GM12878 (cell line): ENCODE measurements at regions not wholly inside any gene's neighbourhood (a gene's known extent, or its start where the extent isn't known, plus 50 kb on each side); places are given as distances from the start of the nearest gene placed in this dataset.

ENCODE experiments used
- ATAC-seq: fragments of 200-7000 bp; cut with Tn5 transposase; 3 replicates; pipeline ENCODE4 v1.9.1; 2020; ENCODE audit warnings: mild to moderate bottlenecking, moderate library complexity
- BruUV-seq: library from RNA; stranded (reverse); fragments of 400-500 nt; replicated peaks from 2 replicates; lab custom pipeline; 2021; lab: Mats Ljungman, UMichigan
- CTCF ChIA-PET: fragments of 300-600 bp; sonication (Branson Sonifier 250); formaldehyde crosslinking; extraction: SDS; loops from one replicate; lab custom pipeline; 2021; ENCODE audit warnings: inconsistent platforms; lab: Yijun Ruan, JAX
- POLR2A ChIA-PET: fragments of 350-600 bp; formaldehyde crosslinking; extraction: SDS; loops from one replicate; lab custom pipeline; 2021; ENCODE audit warnings: inconsistent platforms; lab: Charles Lee
- RAD21 ChIA-PET: fragments of 300-600 bp; sonication (Branson Sonifier 250); formaldehyde crosslinking; loops from one replicate; lab custom pipeline; 2023; ENCODE audit warnings: antibody characterized with exemption; ENCODE audit not compliant: unreplicated experiment; lab: Charles Lee
- SMC1A ChIA-PET: fragments of 300-600 bp; sonication (Branson Sonifier 250); formaldehyde crosslinking; loops from one replicate; lab custom pipeline; 2023; ENCODE audit not compliant: unreplicated experiment, uncharacterized antibody; lab: Charles Lee
- DNase-seq: peaks from one replicate; pipeline ENCODE4 v3.0.0-alpha.2; 2011; ENCODE audit warnings: low read depth, low spot score
- FAIRE-seq: peaks from 3 replicates; lab custom pipeline; 2011; peaks lifted over from hg19 to GRCh38; lab: Jason Lieb, UNC
- H2AFZ ChIP-seq: 2 replicates; pipeline ENCODE4 v1.6.0; 2011; ENCODE audit warnings: low read depth, low read length, control low read depth; ENCODE audit not compliant: control insufficient read depth
- H3K27ac ChIP-seq: 2 replicates; pipeline ENCODE4 v1.5.1; 2011; ENCODE audit warnings: control low read depth; ENCODE audit not compliant: control insufficient read depth, insufficient read depth
- H3K27me3 ChIP-seq, 2 experiments: replicated peaks in 1 of 2; 2 replicates each; pipeline versions ENCODE4 v1.6.0 to v1.6.1; 2011; ENCODE audit warnings: low read length in 1 of 2; ENCODE audit not compliant: control insufficient read depth in 2 of 2, insufficient read depth in 2 of 2
- H3K36me3 ChIP-seq, 2 experiments: 2 replicates each; pipeline ENCODE4 v1.5.1; 2011; ENCODE audit warnings: low read length in 1 of 2; ENCODE audit not compliant: control insufficient read depth in 2 of 2, insufficient read depth in 2 of 2
- H3K4me1 ChIP-seq: 2 replicates; pipeline ENCODE4 v1.6.1; 2011; ENCODE audit warnings: mild to moderate bottlenecking, low read length, moderate library complexity, mixed read lengths; ENCODE audit not compliant: control insufficient read depth, insufficient read depth
- H3K4me2 ChIP-seq: 2 replicates; pipeline ENCODE4 v1.6.0; 2011; ENCODE audit warnings: control low read depth; ENCODE audit not compliant: control insufficient read depth, insufficient read depth
- H3K4me3 ChIP-seq: fragments of 200-600 bp; sonication (generic); 2 replicates; pipeline ENCODE4 v1.5.1; 2016
- H3K79me2 ChIP-seq: 2 replicates; pipeline ENCODE4 v1.6.0; 2011; ENCODE audit warnings: low read length; ENCODE audit not compliant: control insufficient read depth, insufficient read depth
- H3K9ac ChIP-seq: 2 replicates; pipeline ENCODE4 v1.8.0; 2011; ENCODE audit warnings: low read length, control low read depth, mixed read lengths; ENCODE audit not compliant: control insufficient read depth, insufficient read depth
- H3K9me3 ChIP-seq: replicated peaks from 3 replicates; pipeline ENCODE4 v1.5.1; 2011; ENCODE audit warnings: mild to moderate bottlenecking, low read length; ENCODE audit not compliant: control insufficient read depth, insufficient read depth
- H4K20me1 ChIP-seq: 2 replicates; pipeline ENCODE4 v1.6.0; 2011; ENCODE audit not compliant: control insufficient read depth, insufficient read depth
- FOXK2 ChIP-seq: fragments of 450-650 bp; IDR thresholded peaks from 2 replicates; pipeline ENCODE4 v1.6.1; 2017; ENCODE audit warnings: mild to moderate bottlenecking, moderate library complexity
- GATAD2B ChIP-seq: fragments of 450-650 bp; conservative IDR thresholded peaks from 2 replicates; pipeline ENCODE4 v1.6.1; 2017; ENCODE audit warnings: low read depth, mild to moderate bottlenecking, moderate library complexity
- PAX5 ChIP-seq: IDR thresholded peaks from 2 replicates; pipeline ENCODE4 v1.6.1; 2011; ENCODE audit warnings: low read depth, low read length, borderline replicate concordance
- SREBF1 ChIP-seq: IDR thresholded peaks from 2 replicates; pipeline ENCODE4 v1.6.1; 2012; ENCODE audit warnings: mild to moderate bottlenecking, low read length
- STAT1 ChIP-seq: fragments of 450-650 bp; conservative IDR thresholded peaks from 2 replicates; pipeline ENCODE4 v1.6.1; 2014; ENCODE audit warnings: antibody characterized with exemption, mild to moderate bottlenecking
- ZZZ3 ChIP-seq: IDR thresholded peaks from 2 replicates; pipeline ENCODE4 v1.6.1; 2011; ENCODE audit warnings: low read depth; ENCODE audit not compliant: control insufficient read depth, insufficient read length
- WGBS: methylation state at CpG from one replicate; pipeline ENCODE4 v1.1.6; 2016; ENCODE audit warnings: low lambda C conversion rate; ENCODE audit not compliant: insufficient replicate concordance, insufficient coverage; ENCODE audit errors: missing lambda C conversion rate; 5-methylcytosine and 5-hydroxymethylcytosine counted together
- in situ Hi-C: fragments of 300-500 bp; cut with MboI; formaldehyde crosslinking; loops from 9 replicates; pipeline ENCODE4 v1.14.3; 2018; ENCODE audit warnings: mixed read lengths
- intact Hi-C: fragments of 100-400 bp; cut with micrococcal nuclease; formaldehyde crosslinking; loops from one replicate; pipeline ENCODE4 v1.14.2; 2022; ENCODE audit not compliant: unreplicated experiment
- TF ChIP-seq, protein P1 (sequence below): fragments of 450-650 bp; IDR thresholded peaks from 2 replicates; pipeline ENCODE4 v1.6.1; 2014; ENCODE audit warnings: mild to moderate bottlenecking
- TF ChIP-seq, protein P2 (sequence below): fragments of 450-650 bp; IDR thresholded peaks from 2 replicates; pipeline ENCODE4 v1.6.1; 2017; ENCODE audit warnings: mild to moderate bottlenecking, moderate library complexity
- TF ChIP-seq, protein P3 (sequence below): IDR thresholded peaks from 2 replicates; pipeline ENCODE4 v1.6.1; 2011; ENCODE audit warnings: borderline replicate concordance, low read depth, mild to moderate bottlenecking, moderate library complexity, low read length; ENCODE audit not compliant: insufficient read depth, poor library complexity, severe bottlenecking
- TF ChIP-seq, protein P4 (sequence below): fragments of 450-650 bp; IDR thresholded peaks from 2 replicates; pipeline ENCODE4 v1.6.1; 2018; ENCODE audit warnings: mild to moderate bottlenecking, low read depth, moderate library complexity; ENCODE audit not compliant: partially characterized antibody
- TF ChIP-seq, protein P5 (sequence below): fragments of 450-650 bp; IDR thresholded peaks from 2 replicates; pipeline ENCODE4 v1.6.1; 2017; ENCODE audit warnings: antibody characterized with exemption, mild to moderate bottlenecking, moderate library complexity

DNA sequence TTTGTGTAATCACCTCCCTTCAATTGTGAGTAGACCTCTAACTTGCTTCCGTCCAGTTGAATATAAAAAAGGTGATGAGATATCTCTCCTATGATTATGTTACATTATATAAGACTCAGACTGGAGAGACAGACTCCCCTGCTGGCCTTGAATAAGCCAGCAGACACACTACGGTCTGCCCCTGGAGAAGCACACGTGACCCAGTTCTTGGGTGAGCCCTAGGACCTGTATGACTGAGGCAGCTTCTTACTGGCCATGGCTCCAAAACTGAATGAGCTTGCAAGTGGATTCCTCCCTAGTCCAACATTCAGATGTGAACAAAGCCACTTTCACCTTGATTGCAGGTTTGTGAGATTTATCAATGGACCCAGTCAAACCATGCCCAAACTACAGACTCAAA, 427.9 kb upstream of the DCN start:
- CTCF ChIA-PET = interaction anchor here (1.5 kb wide), 1 partner anchor 31 kb away, joined by 3 read pairs; no protein-coding TSS in a partner anchor
- in situ Hi-C loops = no loop called here
- H3K79me2 ChIP-seq = no peaks in the 10 kb centered on the region
- no peak overlapping the region for H3K4me2 ChIP-seq
- no peaks in the 10 kb centered on the region for H3K27me3 ChIP-seq
- no TSS peak for BruUV-seq
- H3K36me3 ChIP-seq = no peaks in the 10 kb centered on the region
- no peaks in the 10 kb centered on the region for H3K9me3 ChIP-seq
- FAIRE-seq (no peak), DNase-seq (no peak)
- no peak overlapping the region for H3K27ac ChIP-seq
- TF ChIP-seq GATAD2B (no peak), SREBF1 (no peak), PAX5 (no peak), FOXK2 (no peak), STAT1 (no peak), ZZZ3 (no peak)
- TF ChIP-seq, protein P1, sequence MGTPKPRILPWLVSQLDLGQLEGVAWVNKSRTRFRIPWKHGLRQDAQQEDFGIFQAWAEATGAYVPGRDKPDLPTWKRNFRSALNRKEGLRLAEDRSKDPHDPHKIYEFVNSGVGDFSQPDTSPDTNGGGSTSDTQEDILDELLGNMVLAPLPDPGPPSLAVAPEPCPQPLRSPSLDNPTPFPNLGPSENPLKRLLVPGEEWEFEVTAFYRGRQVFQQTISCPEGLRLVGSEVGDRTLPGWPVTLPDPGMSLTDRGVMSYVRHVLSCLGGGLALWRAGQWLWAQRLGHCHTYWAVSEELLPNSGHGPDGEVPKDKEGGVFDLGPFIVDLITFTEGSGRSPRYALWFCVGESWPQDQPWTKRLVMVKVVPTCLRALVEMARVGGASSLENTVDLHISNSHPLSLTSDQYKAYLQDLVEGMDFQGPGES = no peak
- TF ChIP-seq, protein P2, sequence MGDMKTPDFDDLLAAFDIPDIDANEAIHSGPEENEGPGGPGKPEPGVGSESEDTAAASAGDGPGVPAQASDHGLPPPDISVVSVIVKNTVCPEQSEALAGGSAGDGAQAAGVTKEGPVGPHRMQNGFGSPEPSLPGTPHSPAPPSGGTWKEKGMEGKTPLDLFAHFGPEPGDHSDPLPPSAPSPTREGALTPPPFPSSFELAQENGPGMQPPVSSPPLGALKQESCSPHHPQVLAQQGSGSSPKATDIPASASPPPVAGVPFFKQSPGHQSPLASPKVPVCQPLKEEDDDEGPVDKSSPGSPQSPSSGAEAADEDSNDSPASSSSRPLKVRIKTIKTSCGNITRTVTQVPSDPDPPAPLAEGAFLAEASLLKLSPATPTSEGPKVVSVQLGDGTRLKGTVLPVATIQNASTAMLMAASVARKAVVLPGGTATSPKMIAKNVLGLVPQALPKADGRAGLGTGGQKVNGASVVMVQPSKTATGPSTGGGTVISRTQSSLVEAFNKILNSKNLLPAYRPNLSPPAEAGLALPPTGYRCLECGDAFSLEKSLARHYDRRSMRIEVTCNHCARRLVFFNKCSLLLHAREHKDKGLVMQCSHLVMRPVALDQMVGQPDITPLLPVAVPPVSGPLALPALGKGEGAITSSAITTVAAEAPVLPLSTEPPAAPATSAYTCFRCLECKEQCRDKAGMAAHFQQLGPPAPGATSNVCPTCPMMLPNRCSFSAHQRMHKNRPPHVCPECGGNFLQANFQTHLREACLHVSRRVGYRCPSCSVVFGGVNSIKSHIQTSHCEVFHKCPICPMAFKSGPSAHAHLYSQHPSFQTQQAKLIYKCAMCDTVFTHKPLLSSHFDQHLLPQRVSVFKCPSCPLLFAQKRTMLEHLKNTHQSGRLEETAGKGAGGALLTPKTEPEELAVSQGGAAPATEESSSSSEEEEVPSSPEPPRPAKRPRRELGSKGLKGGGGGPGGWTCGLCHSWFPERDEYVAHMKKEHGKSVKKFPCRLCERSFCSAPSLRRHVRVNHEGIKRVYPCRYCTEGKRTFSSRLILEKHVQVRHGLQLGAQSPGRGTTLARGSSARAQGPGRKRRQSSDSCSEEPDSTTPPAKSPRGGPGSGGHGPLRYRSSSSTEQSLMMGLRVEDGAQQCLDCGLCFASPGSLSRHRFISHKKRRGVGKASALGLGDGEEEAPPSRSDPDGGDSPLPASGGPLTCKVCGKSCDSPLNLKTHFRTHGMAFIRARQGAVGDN = no peak
- TF ChIP-seq, protein P3, sequence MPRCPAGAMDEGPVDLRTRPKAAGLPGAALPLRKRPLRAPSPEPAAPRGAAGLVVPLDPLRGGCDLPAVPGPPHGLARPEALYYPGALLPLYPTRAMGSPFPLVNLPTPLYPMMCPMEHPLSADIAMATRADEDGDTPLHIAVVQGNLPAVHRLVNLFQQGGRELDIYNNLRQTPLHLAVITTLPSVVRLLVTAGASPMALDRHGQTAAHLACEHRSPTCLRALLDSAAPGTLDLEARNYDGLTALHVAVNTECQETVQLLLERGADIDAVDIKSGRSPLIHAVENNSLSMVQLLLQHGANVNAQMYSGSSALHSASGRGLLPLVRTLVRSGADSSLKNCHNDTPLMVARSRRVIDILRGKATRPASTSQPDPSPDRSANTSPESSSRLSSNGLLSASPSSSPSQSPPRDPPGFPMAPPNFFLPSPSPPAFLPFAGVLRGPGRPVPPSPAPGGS = no peak
- TF ChIP-seq, protein P4, sequence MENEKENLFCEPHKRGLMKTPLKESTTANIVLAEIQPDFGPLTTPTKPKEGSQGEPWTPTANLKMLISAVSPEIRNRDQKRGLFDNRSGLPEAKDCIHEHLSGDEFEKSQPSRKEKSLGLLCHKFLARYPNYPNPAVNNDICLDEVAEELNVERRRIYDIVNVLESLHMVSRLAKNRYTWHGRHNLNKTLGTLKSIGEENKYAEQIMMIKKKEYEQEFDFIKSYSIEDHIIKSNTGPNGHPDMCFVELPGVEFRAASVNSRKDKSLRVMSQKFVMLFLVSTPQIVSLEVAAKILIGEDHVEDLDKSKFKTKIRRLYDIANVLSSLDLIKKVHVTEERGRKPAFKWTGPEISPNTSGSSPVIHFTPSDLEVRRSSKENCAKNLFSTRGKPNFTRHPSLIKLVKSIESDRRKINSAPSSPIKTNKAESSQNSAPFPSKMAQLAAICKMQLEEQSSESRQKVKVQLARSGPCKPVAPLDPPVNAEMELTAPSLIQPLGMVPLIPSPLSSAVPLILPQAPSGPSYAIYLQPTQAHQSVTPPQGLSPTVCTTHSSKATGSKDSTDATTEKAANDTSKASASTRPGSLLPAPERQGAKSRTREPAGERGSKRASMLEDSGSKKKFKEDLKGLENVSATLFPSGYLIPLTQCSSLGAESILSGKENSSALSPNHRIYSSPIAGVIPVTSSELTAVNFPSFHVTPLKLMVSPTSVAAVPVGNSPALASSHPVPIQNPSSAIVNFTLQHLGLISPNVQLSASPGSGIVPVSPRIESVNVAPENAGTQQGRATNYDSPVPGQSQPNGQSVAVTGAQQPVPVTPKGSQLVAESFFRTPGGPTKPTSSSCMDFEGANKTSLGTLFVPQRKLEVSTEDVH = no peak
- TF ChIP-seq, protein P5, sequence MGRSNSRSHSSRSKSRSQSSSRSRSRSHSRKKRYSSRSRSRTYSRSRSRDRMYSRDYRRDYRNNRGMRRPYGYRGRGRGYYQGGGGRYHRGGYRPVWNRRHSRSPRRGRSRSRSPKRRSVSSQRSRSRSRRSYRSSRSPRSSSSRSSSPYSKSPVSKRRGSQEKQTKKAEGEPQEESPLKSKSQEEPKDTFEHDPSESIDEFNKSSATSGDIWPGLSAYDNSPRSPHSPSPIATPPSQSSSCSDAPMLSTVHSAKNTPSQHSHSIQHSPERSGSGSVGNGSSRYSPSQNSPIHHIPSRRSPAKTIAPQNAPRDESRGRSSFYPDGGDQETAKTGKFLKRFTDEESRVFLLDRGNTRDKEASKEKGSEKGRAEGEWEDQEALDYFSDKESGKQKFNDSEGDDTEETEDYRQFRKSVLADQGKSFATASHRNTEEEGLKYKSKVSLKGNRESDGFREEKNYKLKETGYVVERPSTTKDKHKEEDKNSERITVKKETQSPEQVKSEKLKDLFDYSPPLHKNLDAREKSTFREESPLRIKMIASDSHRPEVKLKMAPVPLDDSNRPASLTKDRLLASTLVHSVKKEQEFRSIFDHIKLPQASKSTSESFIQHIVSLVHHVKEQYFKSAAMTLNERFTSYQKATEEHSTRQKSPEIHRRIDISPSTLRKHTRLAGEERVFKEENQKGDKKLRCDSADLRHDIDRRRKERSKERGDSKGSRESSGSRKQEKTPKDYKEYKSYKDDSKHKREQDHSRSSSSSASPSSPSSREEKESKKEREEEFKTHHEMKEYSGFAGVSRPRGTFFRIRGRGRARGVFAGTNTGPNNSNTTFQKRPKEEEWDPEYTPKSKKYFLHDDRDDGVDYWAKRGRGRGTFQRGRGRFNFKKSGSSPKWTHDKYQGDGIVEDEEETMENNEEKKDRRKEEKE = no peak
- TF ChIP-seq, all 136 proteins: peak for 0
- Histone ChIP-seq H3K9ac (no peak overlapping the region), H3K4me3 (no peak overlapping the region), H3K4me1 (no peaks in the 10 kb centered on the region), H4K20me1 (no peaks in the 10 kb centered on the region), H2AFZ (no peak overlapping the region)
- RAD21 ChIA-PET = no interaction called here
- SMC1A ChIA-PET = interaction anchor here (1.4 kb wide), 1 partner anchor 376 kb away, joined by 3 read pairs; no protein-coding TSS in a partner anchor
- POLR2A ChIA-PET = no interaction called here
- intact Hi-C loops = no loop called here
- no peak for ATAC-seq
- 60% methylated on average over 3 of the region's 3 CpGs for WGBS
